Right atrium auricular region (tissue), 2 donors: ENCODE measurements at regions not wholly inside any gene's neighbourhood (a gene's known extent, or its start where the extent isn't known, plus 50 kb on each side); places are given as distances from the start of the nearest gene placed in this dataset.
A peak's percentile ranks its signal among the peaks of the same experiment; 100 is the strongest.

Experiments
- DNase-seq: peaks from one replicate; pipeline ENCODE4 v3.0.0-alpha.2; 2019; ENCODE audit warnings: low spot score
- H3K27ac ChIP-seq, 2 donors: fragments of 200-600 bp; sonication (generic); 1 replicate in 1 of 2; 2 replicates in 1 of 2; pipeline ENCODE4 v1.5.1; 2016 to 2019
- H3K27me3 ChIP-seq, 2 donors: fragments of 200-600 bp; sonication (generic); one replicate each; pipeline versions ENCODE4 v1.5.1 to v1.6.0; 2017 to 2019
- H3K36me3 ChIP-seq: fragments of 200-600 bp; sonication (generic); one replicate; pipeline ENCODE4 v1.5.1; 2016
- H3K4me1 ChIP-seq, 2 donors: fragments of 200-600 bp; sonication (generic); one replicate each; pipeline versions ENCODE4 v1.5.1 to v1.6.0; 2017 to 2019
- H3K4me3 ChIP-seq, 2 donors: fragments of 200-600 bp; sonication (generic); 1 replicate in 1 of 2; 2 replicates in 1 of 2; pipeline ENCODE4 v1.5.1; 2017 to 2019; ENCODE audit warnings: mild to moderate bottlenecking in 1 of 2, moderate library complexity in 1 of 2
- H3K9me3 ChIP-seq, 2 donors: fragments of 200-600 bp; sonication (generic); one replicate each; pipeline ENCODE4 v1.5.1; 2019
- CTCF ChIP-seq, 2 donors: fragments of 200-600 bp; sonication (generic); IDR thresholded peaks; one replicate each; pipeline ENCODE4 v1.5.1; 2019; ENCODE audit warnings: antibody characterized with exemption in 2 of 2

GRCh38 chr14:71487449-71487848, 444.8 kb upstream of the RGS6 start:
- no peaks in the 10 kb centered on the region for H3K36me3 ChIP-seq
- no peaks in the 10 kb centered on the region for H3K27me3 ChIP-seq
- H3K27ac ChIP-seq, result no peak overlapping the region
- no peak for TF ChIP-seq CTCF (IDR thresholded peaks at IDR 0.05)
- H3K4me3 ChIP-seq, result no peak overlapping the region
- H3K9me3 ChIP-seq, result no peaks in the 10 kb centered on the region
- DNase-seq, result no peak
- H3K4me1 ChIP-seq, result no peaks in the 10 kb centered on the region

- H3K4me3 ChIP-seq, result no peak overlapping the region
- H3K4me1 ChIP-seq, result no peaks in the 10 kb centered on the region
- no peak for DNase-seq
- H3K27ac ChIP-seq, result no peak overlapping the region
- no peaks in the 10 kb centered on the region for H3K27me3 ChIP-seq
- no peaks in the 10 kb centered on the region for H3K9me3 ChIP-seq
- no peaks in the 10 kb centered on the region for H3K36me3 ChIP-seq
- no peak for TF ChIP-seq CTCF (IDR thresholded peaks at IDR 0.05)
These were observed 444.3 kb upstream of the RGS6 start for GRCh38 chr14:71487941-71488340.

GRCh38 chr14:71488703-71489191, 443.5 kb upstream of the RGS6 start:
- no peak for TF ChIP-seq CTCF (IDR thresholded peaks at IDR 0.05)
- Histone ChIP-seq H3K4me1 (no peaks in the 10 kb centered on the region), H3K27me3 (no peaks in the 10 kb centered on the region), H3K9me3 (no peaks in the 10 kb centered on the region), H3K27ac (peak overlapping the region in 1 of 2 donors; percentile 11), H3K4me3 (no peak overlapping the region), H3K36me3 (no peaks in the 10 kb centered on the region)
- DNase-seq, result no peak

- Histone ChIP-seq H3K4me3 (no peak overlapping the region), H3K9me3 (no peaks in the 10 kb centered on the region), H3K4me1 (no peaks in the 10 kb centered on the region), H3K27me3 (no peaks in the 10 kb centered on the region), H3K27ac (no peak overlapping the region), H3K36me3 (no peaks in the 10 kb centered on the region)
- DNase-seq, result no peak
- TF ChIP-seq CTCF (IDR thresholded peaks at IDR 0.05), result no peak
These were observed 442.5 kb upstream of the RGS6 start for GRCh38 chr14:71489742-71490141.

GRCh38 chr14:71491931-71492330, 440.3 kb upstream of the RGS6 start:
- H3K4me1 ChIP-seq, result no peaks in the 10 kb centered on the region
- no peak for DNase-seq
- no peaks in the 10 kb centered on the region for H3K36me3 ChIP-seq
- H3K27me3 ChIP-seq, result no peaks in the 10 kb centered on the region
- no peak for TF ChIP-seq CTCF (IDR thresholded peaks at IDR 0.05)
- H3K27ac ChIP-seq, result no peak overlapping the region
- no peak overlapping the region for H3K4me3 ChIP-seq
- no peaks in the 10 kb centered on the region for H3K9me3 ChIP-seq

- Histone ChIP-seq H3K4me1 (no peaks in the 10 kb centered on the region), H3K27ac (no peak overlapping the region), H3K36me3 (no peaks in the 10 kb centered on the region), H3K9me3 (no peaks in the 10 kb centered on the region), H3K4me3 (no peak overlapping the region), H3K27me3 (no peaks in the 10 kb centered on the region)
- no peak for TF ChIP-seq CTCF (IDR thresholded peaks at IDR 0.05)
- no peak for DNase-seq
These were observed 439.9 kb upstream of the RGS6 start for GRCh38 chr14:71492346-71492745.
